ENCODE measurements at regions not wholly inside any gene's neighbourhood (a gene's known extent, or its start where the extent isn't known, plus 50 kb on each side); places are given as distances from the start of the nearest gene placed in this dataset.

GRCh38 chrX:1112321-1112720 is 100.1 kb downstream of the CRLF2 start:
- intact Hi-C loops (cut with DNase I), result no loop called here

GRCh38 chrX:1111601-1112300 is 100.7 kb downstream of the CRLF2 start:
- H3K9me3 ChIP-seq, result no peaks in the 10 kb centered on the region
- H3K27me3 ChIP-seq (ENCODE audit: low read depth), result peaks cover 5% of the 10 kb centered on the region
- ATAC-seq (no peak), DNase-seq (no peak)
- H3K36me3 ChIP-seq, result no peaks in the 10 kb centered on the region
- intact Hi-C loops (cut with DNase I), result no loop called here
- no peaks in the 10 kb centered on the region for H3K4me1 ChIP-seq
- TF ChIP-seq CTCF (IDR thresholded peaks at IDR 0.05), result no peak
- no peak overlapping the region for H3K27ac ChIP-seq
- no peak overlapping the region for H3K4me3 ChIP-seq

More at GRCh38 chrX:1112321-1112720, 100.1 kb downstream of the CRLF2 start:
- H3K4me3 ChIP-seq, result no peak overlapping the region
- peaks cover 3% of the 10 kb centered on the region for H3K27me3 ChIP-seq (ENCODE audit: low read depth)
- H3K27ac ChIP-seq, result no peak overlapping the region
- no peaks in the 10 kb centered on the region for H3K36me3 ChIP-seq
- H3K9me3 ChIP-seq, result no peaks in the 10 kb centered on the region
- no peaks in the 10 kb centered on the region for H3K4me1 ChIP-seq
- ATAC-seq (no peak), DNase-seq (no peak)
- no peak for TF ChIP-seq CTCF (IDR thresholded peaks at IDR 0.05)

- intact Hi-C loops (cut with DNase I), result no loop called here
- ATAC-seq, result no peak
- DNase-seq, result no peak
- no peak overlapping the region for H3K4me3 ChIP-seq
- H3K9me3 ChIP-seq, result no peaks in the 10 kb centered on the region
- TF ChIP-seq CTCF (IDR thresholded peaks at IDR 0.05), result no peak
- H3K36me3 ChIP-seq, result no peaks in the 10 kb centered on the region
- H3K27ac ChIP-seq, result no peak overlapping the region
- H3K27me3 ChIP-seq (ENCODE audit: low read depth), result peaks cover 5% of the 10 kb centered on the region
- no peaks in the 10 kb centered on the region for H3K4me1 ChIP-seq
These were observed 102.8 kb downstream of the CRLF2 start for GRCh38 chrX:1109580-1110119.

- ATAC-seq, result no peak
- no peak for DNase-seq
- peaks cover 5% of the 10 kb centered on the region for H3K27me3 ChIP-seq (ENCODE audit: low read depth)
These were observed 103.7 kb downstream of the CRLF2 start for GRCh38 chrX:1108501-1109445.

More at GRCh38 chrX:1108501-1109445, 103.7 kb downstream of the CRLF2 start:
- Histone ChIP-seq H3K4me1 (no peaks in the 10 kb centered on the region), H3K27ac (no peak overlapping the region), H3K9me3 (no peaks in the 10 kb centered on the region), H3K4me3 (no peak overlapping the region), H3K36me3 (no peaks in the 10 kb centered on the region)
- no peak for TF ChIP-seq CTCF (IDR thresholded peaks at IDR 0.05)
- intact Hi-C loops (cut with DNase I), result no loop called here
